Tibial artery (tissue), 4 donors: ENCODE measurements at regions not wholly inside any gene's neighbourhood (a gene's known extent, or its start where the extent isn't known, plus 50 kb on each side); places are given as distances from the start of the nearest gene placed in this dataset.

Experiments used
- DNase-seq, 2 donors: peaks; one replicate each; pipeline ENCODE4 v3.0.0-alpha.2; 2019
- H3K27ac ChIP-seq, 2 donors: fragments of 200-600 bp; sonication (generic) in 1 of 2; 1 replicate in 1 of 2; 2 replicates in 1 of 2; pipeline ENCODE4 v1.5.1; 2018 to 2019; ENCODE audit warnings: mild to moderate bottlenecking in 1 of 2
- H3K27me3 ChIP-seq, 2 donors: fragments of 200-600 bp; sonication (generic) in 1 of 2; one replicate each; pipeline versions ENCODE4 v1.5.1 to v1.6.0; 2016 to 2019
- H3K36me3 ChIP-seq, 3 donors: fragments of 200-600 bp; sonication (generic) in 2 of 3; one replicate each; pipeline ENCODE4 v1.5.1; 2016 to 2019; ENCODE audit warnings: mild to moderate bottlenecking in 2 of 3
- H3K4me1 ChIP-seq, 4 donors: fragments of 200-600 bp; sonication (generic) in 2 of 4; 1 replicate in 3 of 4; 2 replicates in 1 of 4; pipeline ENCODE4 v1.5.1; 2016 to 2019
- H3K4me3 ChIP-seq, 2 donors: fragments of 200-600 bp; sonication (generic) in 1 of 2; 1 replicate in 1 of 2; 2 replicates in 1 of 2; pipeline ENCODE4 v1.5.1; 2018 to 2019; ENCODE audit warnings: mild to moderate bottlenecking in 2 of 2
- H3K9me3 ChIP-seq, 3 donors: fragments of 200-600 bp; sonication (generic) in 1 of 3; one replicate each; pipeline ENCODE4 v1.5.1; 2016 to 2019
- CTCF ChIP-seq, 2 experiments: fragments of 200-600 bp in 1 of 2; fragments of 450-650 bp in 1 of 2; IDR thresholded peaks; one replicate each; pipeline ENCODE4 v1.5.1; 2017 to 2019; ENCODE audit warnings: antibody characterized with exemption in 2 of 2, mild to moderate bottlenecking in 1 of 2, moderate library complexity in 1 of 2
- intact Hi-C: fragments of 100-400 bp; cut with DNase I; formaldehyde crosslinking; loops from one replicate; pipeline ENCODE4 v1.15.0; 2023; ENCODE audit warnings: low total_unique reads

GRCh38 chr2:120971866-120972265 lies 236.2 kb downstream of the GLI2 start:
- DNase-seq = no peak
- H3K27me3 ChIP-seq = no peaks in the 10 kb centered on the region
- intact Hi-C loops = no loop called here
- no peaks in the 10 kb centered on the region for H3K9me3 ChIP-seq
- no peak overlapping the region for H3K4me3 ChIP-seq
- peaks cover 50 to 89% (median 68%) of the 10 kb centered on the region in 3 donors for H3K36me3 ChIP-seq
- no peak overlapping the region for H3K27ac ChIP-seq
- no peak for TF ChIP-seq CTCF (IDR thresholded peaks at IDR 0.05)
- no peaks in the 10 kb centered on the region for H3K4me1 ChIP-seq

- no peak for DNase-seq
- Histone ChIP-seq H3K9me3 (no peaks in the 10 kb centered on the region), H3K4me1 (no peaks in the 10 kb centered on the region), H3K36me3 (peaks cover 50 to 93% (median 69%) of the 10 kb centered on the region in 3 donors), H3K27ac (no peak overlapping the region), H3K27me3 (no peaks in the 10 kb centered on the region), H3K4me3 (no peak overlapping the region)
- TF ChIP-seq CTCF (IDR thresholded peaks at IDR 0.05) = no peak
- intact Hi-C loops = no loop called here
Observed at GRCh38 chr2:120972286-120972685, 236.6 kb downstream of the GLI2 start.

- Histone ChIP-seq H3K27me3 (no peaks in the 10 kb centered on the region), H3K9me3 (no peaks in the 10 kb centered on the region), H3K4me1 (no peaks in the 10 kb centered on the region), H3K4me3 (no peak overlapping the region), H3K36me3 (peaks cover 52 to 99% (median 77%) of the 10 kb centered on the region in 3 donors), H3K27ac (no peak overlapping the region)
- TF ChIP-seq CTCF (IDR thresholded peaks at IDR 0.05) = no peak
- no peak for DNase-seq
- intact Hi-C loops = no loop called here
Observed at GRCh38 chr2:120973196-120973595, 237.5 kb downstream of the GLI2 start.

GRCh38 chr2:120974950-120975349 lies 239.3 kb downstream of the GLI2 start:
- DNase-seq = no peak
- peaks cover 52 to 90% (median 70%) of the 10 kb centered on the region in 3 donors for H3K36me3 ChIP-seq
- H3K4me1 ChIP-seq = no peaks in the 10 kb centered on the region
- intact Hi-C loops = no loop called here
- H3K27ac ChIP-seq = no peak overlapping the region
- H3K9me3 ChIP-seq = no peaks in the 10 kb centered on the region
- H3K4me3 ChIP-seq = no peak overlapping the region
- H3K27me3 ChIP-seq = no peaks in the 10 kb centered on the region
- TF ChIP-seq CTCF (IDR thresholded peaks at IDR 0.05) = no peak

GRCh38 chr2:120976501-120977307 lies 241.0 kb downstream of the GLI2 start:
- intact Hi-C loops = no loop called here
- Histone ChIP-seq H3K4me3 (no peak overlapping the region), H3K4me1 (no peaks in the 10 kb centered on the region), H3K27ac (no peak overlapping the region), H3K27me3 (no peaks in the 10 kb centered on the region), H3K36me3 (peaks cover 39 to 74% (median 63%) of the 10 kb centered on the region in 3 donors), H3K9me3 (no peaks in the 10 kb centered on the region)
- no peak for DNase-seq
- TF ChIP-seq CTCF (IDR thresholded peaks at IDR 0.05) = no peak
